Activated T-cell treated with anti-CD3 and anti-CD28 coated beads, Interleukin-2, amount 50 U/mL, for 72 hours (primary cell): ENCODE measurements at regions not wholly inside any gene's neighbourhood (a gene's known extent, or its start where the extent isn't known, plus 50 kb on each side); places are given as distances from the start of the nearest gene placed in this dataset.

Source experiments
- ATAC-seq, 2 donors: fragments of 150-1000 bp; cut with Tn5 transposase; replicated peaks in 1 of 2; 2 replicates each; pipeline ENCODE4 v1.10.0; 2021; ENCODE audit warnings: moderate library complexity in 2 of 2, mild to moderate bottlenecking in 1 of 2
- DNase-seq, 2 donors: peaks; one replicate each; pipeline ENCODE4 v3.0.0; 2021 to 2022; ENCODE audit warnings: mixed read lengths in 1 of 2
- H3K27ac Mint-ChIP-seq: one replicate; pipeline ENCODE4 v1.8.0; 2022; ENCODE audit warnings: mild to moderate bottlenecking, moderate library complexity, mixed read lengths
- H3K27me3 Mint-ChIP-seq: one replicate; pipeline ENCODE4 v1.8.0; 2022; ENCODE audit warnings: low read depth, mixed read lengths
- H3K36me3 Mint-ChIP-seq, 2 donors: one replicate each; pipeline ENCODE4 v1.8.0; 2022; ENCODE audit warnings: mixed read lengths in 2 of 2, mild to moderate bottlenecking in 1 of 2; ENCODE audit not compliant: insufficient read depth in 2 of 2
- H3K4me1 Mint-ChIP-seq: one replicate; pipeline ENCODE4 v1.8.0; 2022; ENCODE audit warnings: low read depth, mixed read lengths
- H3K4me3 Mint-ChIP-seq, 2 donors: one replicate each; pipeline ENCODE4 v1.8.0; 2022; ENCODE audit warnings: mild to moderate bottlenecking in 2 of 2, mixed read lengths in 2 of 2, moderate library complexity in 2 of 2
- H3K9me3 Mint-ChIP-seq, 2 donors: one replicate each; pipeline ENCODE4 v1.8.0; 2022; ENCODE audit warnings: mixed read lengths in 2 of 2

- Mint-ChIP-seq H3K27ac (no peak overlapping the region), H3K9me3 (peaks cover 0 to 2% of the 10 kb centered on the region in 2 donors), H3K36me3 (no peaks in the 10 kb centered on the region), H3K27me3 (peaks cover 25% of the 10 kb centered on the region), H3K4me1 (no peaks in the 10 kb centered on the region), H3K4me3 (no peak overlapping the region)
- ATAC-seq (no peak), DNase-seq (no peak)
Measured at GRCh38 chr2:19805266-19805665, 96.5 kb downstream of the TTC32 start.

GRCh38 chr2:19804639-19805260 is 97.0 kb downstream of the TTC32 start:
- peaks cover 0 to 2% of the 10 kb centered on the region in 2 donors for H3K9me3 Mint-ChIP-seq
- ATAC-seq: no peak

DNA sequence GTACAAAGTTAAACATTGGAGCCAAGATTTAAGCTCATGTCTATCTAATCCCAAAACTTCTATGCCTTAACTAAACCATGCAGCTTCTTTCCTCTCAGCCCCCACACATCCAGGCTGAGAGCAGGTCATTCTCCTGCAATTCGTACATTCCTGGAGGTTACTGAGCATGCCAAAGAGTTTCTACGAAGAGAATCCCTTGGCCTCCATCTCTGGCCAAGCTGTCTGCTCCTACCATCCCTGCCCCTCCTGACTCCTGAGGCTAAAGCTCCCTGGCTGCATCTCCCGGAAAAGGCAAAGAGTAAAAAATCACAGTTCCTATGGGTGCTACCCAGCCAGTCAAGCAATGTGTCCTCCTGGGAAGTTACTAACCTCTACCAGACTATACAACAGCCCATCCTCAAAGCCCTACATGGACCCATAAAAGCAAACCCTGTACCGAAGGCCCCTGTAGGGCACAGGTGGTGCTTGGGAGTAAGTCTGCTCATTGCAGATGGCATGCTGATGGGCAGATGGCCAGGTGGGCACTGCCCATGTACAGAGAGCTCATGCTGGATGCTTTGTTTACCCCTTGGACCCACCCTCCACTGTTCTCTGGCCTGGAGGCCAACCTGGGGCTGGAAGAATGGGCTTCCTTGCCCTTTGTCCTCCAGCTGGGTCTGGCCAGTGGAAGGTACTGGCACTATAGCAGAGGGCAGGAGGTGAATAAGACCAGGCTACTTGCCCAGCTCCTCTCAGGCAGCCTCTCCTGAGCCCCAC is 99.5 kb downstream of the TTC32 start:
- H3K9me3 Mint-ChIP-seq: peaks cover 0 to 2% of the 10 kb centered on the region in 2 donors
- H3K4me3 Mint-ChIP-seq: no peak overlapping the region
- ATAC-seq (no peak), DNase-seq (no peak)
- peaks cover 18% of the 10 kb centered on the region for H3K27me3 Mint-ChIP-seq
- H3K36me3 Mint-ChIP-seq: no peaks in the 10 kb centered on the region
- no peak overlapping the region for H3K27ac Mint-ChIP-seq
- no peaks in the 10 kb centered on the region for H3K4me1 Mint-ChIP-seq

More at GRCh38 chr2:19804639-19805260, 97.0 kb downstream of the TTC32 start:
- no peaks in the 10 kb centered on the region for H3K36me3 Mint-ChIP-seq
- H3K4me3 Mint-ChIP-seq: no peak overlapping the region
- H3K27ac Mint-ChIP-seq: no peak overlapping the region
- H3K27me3 Mint-ChIP-seq: peaks cover 25% of the 10 kb centered on the region
- H3K4me1 Mint-ChIP-seq: no peaks in the 10 kb centered on the region
- DNase-seq: no peak

- ATAC-seq: no peak
- H3K36me3 Mint-ChIP-seq: no peaks in the 10 kb centered on the region
- peaks cover 0 to 2% of the 10 kb centered on the region in 2 donors for H3K9me3 Mint-ChIP-seq
- no peak overlapping the region for H3K27ac Mint-ChIP-seq
- peaks cover 18% of the 10 kb centered on the region for H3K27me3 Mint-ChIP-seq
- H3K4me1 Mint-ChIP-seq: no peaks in the 10 kb centered on the region
- no peak for DNase-seq
- H3K4me3 Mint-ChIP-seq: no peak overlapping the region
Measured at GRCh38 chr2:19801367-19802080, 100.3 kb downstream of the TTC32 start.

DNA sequence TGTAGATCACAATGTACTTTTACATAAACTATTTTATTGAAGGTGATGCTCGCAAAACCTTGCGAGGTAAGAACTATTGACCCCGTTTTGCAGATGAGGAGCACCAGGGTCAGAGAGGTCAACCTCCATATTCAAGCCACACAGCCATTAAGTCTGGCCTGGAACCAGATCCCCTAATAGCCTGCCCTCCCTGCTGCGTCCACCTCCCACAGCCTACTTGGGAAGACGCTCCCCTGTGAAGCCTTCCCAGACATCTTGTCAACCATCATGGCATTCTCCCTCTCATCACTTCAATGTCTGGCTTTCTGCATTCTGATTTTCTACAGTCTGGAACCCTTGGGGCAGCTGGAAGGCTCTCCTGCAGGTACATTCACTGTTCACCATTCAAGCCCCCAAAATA is 101.0 kb downstream of the TTC32 start:
- no peaks in the 10 kb centered on the region for H3K36me3 Mint-ChIP-seq
- ATAC-seq: no peak
- no peak for DNase-seq

DNA sequence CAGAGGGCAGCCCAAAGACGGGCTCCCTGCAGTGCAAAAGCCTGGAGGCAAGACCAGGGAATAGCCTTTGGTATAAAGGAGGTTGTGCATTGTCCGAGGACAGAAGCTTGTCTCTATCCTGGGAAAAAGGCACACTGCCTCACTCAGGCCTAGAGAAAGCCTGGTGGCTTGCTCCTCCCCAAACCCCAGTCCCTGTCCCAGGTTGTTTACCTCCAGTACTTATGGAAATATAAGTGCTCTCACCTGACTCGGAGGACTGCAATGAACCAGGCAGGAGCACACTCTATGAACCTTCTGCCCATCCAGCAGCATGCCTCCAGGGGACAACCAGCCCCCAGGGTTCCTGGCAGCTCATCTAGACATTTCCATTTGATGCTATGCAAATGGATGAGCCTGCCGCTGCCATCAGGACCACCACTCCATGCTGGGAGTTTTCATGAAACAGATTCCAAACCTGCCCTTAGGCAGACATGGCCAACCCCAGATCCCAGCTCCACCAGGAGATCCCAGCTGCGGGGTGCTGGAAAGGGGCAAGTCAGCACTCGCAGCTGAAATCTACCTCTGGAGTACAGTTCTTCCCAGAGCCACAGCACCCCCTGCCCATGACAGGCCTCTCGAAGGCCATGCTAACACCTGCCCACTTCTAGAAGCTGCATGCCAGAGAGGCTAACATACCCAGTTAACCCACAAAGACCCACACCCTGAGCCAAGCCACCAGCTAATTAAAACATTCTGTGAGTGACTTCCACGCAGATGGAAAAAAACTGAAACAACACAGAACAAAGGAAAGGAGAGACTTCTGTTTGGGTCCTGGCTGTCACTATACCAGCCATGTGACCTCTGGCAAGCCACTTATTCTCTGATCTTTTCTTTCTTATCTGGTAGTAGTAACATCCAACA is 101.7 kb downstream of the TTC32 start:
- Mint-ChIP-seq H3K36me3 (no peaks in the 10 kb centered on the region), H3K9me3 (peaks cover 0 to 2% of the 10 kb centered on the region in 2 donors), H3K27me3 (peaks cover 13% of the 10 kb centered on the region), H3K27ac (no peak overlapping the region), H3K4me3 (no peak overlapping the region), H3K4me1 (no peaks in the 10 kb centered on the region)
- no peak for DNase-seq
- no peak for ATAC-seq

More for the DNA sequence above, 101.0 kb downstream of the TTC32 start:
- no peaks in the 10 kb centered on the region for H3K4me1 Mint-ChIP-seq
- H3K27ac Mint-ChIP-seq: no peak overlapping the region
- peaks cover 18% of the 10 kb centered on the region for H3K27me3 Mint-ChIP-seq
- H3K4me3 Mint-ChIP-seq: no peak overlapping the region
- peaks cover 0 to 2% of the 10 kb centered on the region in 2 donors for H3K9me3 Mint-ChIP-seq

DNA sequence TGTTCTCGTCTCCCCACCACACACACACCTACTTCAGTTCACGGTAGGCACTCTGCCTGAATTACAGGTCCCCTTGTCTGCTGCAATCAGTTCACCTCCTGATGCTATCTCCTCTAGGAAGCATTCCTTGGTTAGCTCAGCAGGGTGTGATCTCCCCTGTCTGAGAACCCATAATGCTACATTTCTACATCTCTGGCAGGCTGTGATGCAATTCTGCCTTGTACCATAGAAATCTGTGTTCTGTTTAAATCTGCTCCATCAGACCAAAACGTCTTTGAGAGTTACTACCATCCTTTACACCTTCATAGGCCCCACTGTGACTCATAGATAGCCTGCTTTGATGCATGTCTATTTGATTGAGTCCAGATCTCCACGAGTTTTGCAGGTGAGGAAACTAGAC is 103.9 kb downstream of the TTC32 start:
- Mint-ChIP-seq H3K27ac (no peak overlapping the region), H3K4me3 (no peak overlapping the region), H3K27me3 (no peaks in the 10 kb centered on the region), H3K4me1 (no peaks in the 10 kb centered on the region), H3K36me3 (no peaks in the 10 kb centered on the region), H3K9me3 (no peaks in the 10 kb centered on the region)
- ATAC-seq (no peak), DNase-seq (no peak)

DNA sequence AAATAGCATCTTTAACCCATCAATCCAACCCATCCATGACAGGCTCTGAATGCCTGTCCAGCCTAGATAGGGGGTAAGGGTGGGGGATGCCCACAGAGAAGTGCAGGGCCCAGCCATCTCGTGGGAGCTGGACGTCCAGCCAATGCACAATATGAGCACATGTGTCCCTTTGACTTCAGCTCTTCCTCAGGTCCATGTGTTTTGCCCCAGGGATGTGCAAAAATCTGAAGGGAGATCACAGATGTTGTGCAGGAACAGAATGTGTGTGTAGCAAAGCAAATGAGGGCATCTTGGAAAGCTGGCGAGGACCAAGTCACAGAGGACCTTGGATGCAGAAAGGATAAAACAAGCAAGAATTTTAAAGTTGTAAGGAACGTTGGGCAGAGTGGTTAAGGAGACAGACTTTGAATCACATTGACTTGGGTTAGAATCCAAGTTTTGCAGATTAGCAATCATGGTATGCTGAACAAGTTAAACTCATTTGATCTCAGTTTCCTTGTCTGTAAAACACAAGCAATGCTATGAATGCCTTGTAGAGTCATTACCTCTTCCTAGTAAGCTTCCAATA is 104.5 kb downstream of the TTC32 start:
- Mint-ChIP-seq H3K27ac (no peak overlapping the region), H3K36me3 (no peaks in the 10 kb centered on the region), H3K4me1 (no peaks in the 10 kb centered on the region), H3K4me3 (no peak overlapping the region), H3K9me3 (no peaks in the 10 kb centered on the region), H3K27me3 (no peaks in the 10 kb centered on the region)
- ATAC-seq: no peak
- DNase-seq: no peak

DNA sequence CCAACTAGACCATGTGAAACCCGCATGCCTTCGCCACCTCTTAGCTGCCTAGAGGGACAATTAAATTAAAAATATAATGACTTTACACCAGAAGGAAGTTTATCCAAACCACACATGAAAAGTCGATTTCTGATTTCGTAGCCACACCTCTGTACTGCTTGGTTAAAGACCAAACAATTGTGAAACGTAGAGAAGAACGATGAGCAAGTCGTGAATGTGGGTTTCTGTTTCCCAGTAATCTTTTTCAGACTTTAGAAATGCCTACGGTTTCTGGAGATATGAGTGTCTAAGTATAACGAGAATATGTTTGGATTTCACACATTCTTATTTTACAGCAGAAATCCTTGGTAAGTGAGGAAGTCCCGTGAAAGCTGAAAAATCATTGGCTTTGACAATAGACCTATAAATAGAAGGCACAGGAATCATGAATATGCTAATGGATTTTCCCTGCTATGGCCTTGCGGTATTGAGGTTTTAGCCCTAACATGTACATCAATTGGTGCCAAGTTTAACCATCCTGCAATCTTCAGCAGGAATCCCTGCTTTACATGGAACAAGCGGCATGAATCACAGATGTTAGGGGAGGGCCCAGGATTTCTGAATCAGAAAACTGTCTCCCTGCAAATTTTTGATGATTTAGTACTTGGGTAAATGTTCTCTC is 105.6 kb downstream of the TTC32 start:
- no peak overlapping the region for H3K27ac Mint-ChIP-seq
- H3K36me3 Mint-ChIP-seq: no peaks in the 10 kb centered on the region
- H3K9me3 Mint-ChIP-seq: no peaks in the 10 kb centered on the region
- DNase-seq (no peak), ATAC-seq (no peak)
- H3K4me1 Mint-ChIP-seq: no peaks in the 10 kb centered on the region
- no peaks in the 10 kb centered on the region for H3K27me3 Mint-ChIP-seq
- no peak overlapping the region for H3K4me3 Mint-ChIP-seq

DNA sequence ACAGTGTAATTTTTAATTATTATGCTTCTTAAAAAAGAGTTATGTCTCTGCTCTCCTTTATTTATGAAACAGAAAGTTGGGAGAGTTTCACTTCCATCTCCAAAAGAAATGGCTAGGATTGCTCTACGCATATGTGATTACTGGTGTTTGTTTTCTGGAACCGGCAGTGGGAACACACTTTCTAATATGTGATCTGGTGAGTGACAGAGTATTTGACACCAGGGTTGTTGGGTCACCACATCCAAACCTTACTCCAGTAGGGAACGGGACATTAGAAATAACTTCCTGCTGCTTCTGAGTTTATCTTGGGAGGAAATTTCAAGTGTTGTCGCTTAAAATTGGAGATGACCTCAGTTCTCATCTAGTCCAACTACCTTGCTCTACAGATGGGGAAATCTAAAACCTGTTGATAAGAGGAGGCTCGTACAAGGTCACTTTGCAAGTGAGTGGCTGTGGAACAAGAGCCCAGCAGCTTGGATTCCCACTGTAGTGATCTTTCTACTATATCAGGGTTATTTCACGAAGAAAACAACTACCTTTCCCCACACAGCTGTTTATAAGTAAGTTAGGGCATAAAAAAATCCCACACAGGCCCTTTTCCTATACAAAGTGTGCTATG is 108.5 kb downstream of the TTC32 start:
- no peak overlapping the region for H3K4me3 Mint-ChIP-seq
- DNase-seq (no peak), ATAC-seq (no peak)
- H3K36me3 Mint-ChIP-seq: no peaks in the 10 kb centered on the region
- H3K4me1 Mint-ChIP-seq: no peaks in the 10 kb centered on the region
- no peaks in the 10 kb centered on the region for H3K27me3 Mint-ChIP-seq
- H3K27ac Mint-ChIP-seq: no peak overlapping the region
- H3K9me3 Mint-ChIP-seq: no peaks in the 10 kb centered on the region

- DNase-seq (no peak), ATAC-seq (no peak)
- Mint-ChIP-seq H3K4me1 (no peaks in the 10 kb centered on the region), H3K27ac (no peak overlapping the region), H3K36me3 (no peaks in the 10 kb centered on the region), H3K4me3 (no peak overlapping the region), H3K9me3 (no peaks in the 10 kb centered on the region), H3K27me3 (no peaks in the 10 kb centered on the region)
Measured at GRCh38 chr2:19790291-19790690, 111.5 kb downstream of the TTC32 start.

GRCh38 chr2:19787134-19787533 is 114.6 kb downstream of the TTC32 start:
- Mint-ChIP-seq H3K4me1 (no peaks in the 10 kb centered on the region), H3K4me3 (no peak overlapping the region), H3K27ac (no peak overlapping the region), H3K9me3 (no peaks in the 10 kb centered on the region), H3K27me3 (no peaks in the 10 kb centered on the region), H3K36me3 (no peaks in the 10 kb centered on the region)
- DNase-seq (no peak), ATAC-seq (no peak)
